ENCODE measurements at regions not wholly inside any gene's neighbourhood (a gene's known extent, or its start where the extent isn't known, plus 50 kb on each side); places are given as distances from the start of the nearest gene placed in this dataset.

DNA sequence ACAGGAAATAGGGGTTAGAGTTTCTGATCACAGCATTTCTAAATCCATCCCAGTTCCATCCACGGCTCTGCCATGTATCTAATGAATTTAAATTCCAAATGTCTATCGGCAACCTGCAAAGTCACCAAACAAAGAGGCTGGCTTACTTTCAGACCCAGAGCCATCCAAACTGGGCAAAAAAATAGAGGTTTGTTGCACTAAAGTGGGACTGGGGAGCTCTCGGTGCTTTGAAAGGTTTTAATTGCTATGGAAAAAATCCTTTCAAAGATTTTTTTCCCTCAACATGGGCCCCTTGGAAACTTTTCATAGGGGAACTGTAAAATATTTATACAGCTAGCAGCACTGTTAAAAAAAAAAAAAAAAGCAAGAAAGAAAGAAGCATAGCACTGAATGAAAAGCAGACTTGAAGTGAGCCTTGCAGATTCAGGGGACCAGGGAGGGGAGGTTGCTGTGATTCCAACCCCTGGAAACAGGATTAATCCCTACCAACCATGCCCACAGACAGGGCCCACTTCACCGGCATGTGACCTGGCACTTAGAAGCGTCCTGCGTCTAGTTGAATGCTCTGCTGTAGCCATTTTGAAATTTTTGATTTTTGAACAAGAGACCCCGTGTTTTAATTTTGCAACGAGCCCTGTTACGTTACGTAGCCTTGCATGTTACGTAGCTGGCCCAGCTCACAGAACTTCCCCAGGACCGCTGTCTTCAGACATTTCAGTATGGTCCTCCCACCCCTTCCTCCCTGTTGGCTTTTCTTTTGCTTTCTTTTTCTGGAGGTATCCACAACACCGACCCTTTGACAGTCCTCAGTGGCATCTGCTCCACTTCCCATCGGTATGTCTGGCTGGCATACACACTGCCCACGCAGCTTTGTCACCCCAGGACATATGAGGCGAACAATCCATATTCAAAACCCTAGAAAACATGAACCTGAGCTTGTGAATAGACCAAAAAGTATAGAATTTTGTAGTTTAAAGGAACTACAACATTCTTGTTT is 105.3 kb upstream of the NFIB start:
- peaks cover 13% of the 10 kb centered on the region for H3F3A ChIP-seq (replicated peaks; ENCODE audit: insufficient read depth)
- H3K9ac ChIP-seq: no peak overlapping the region
- POLR2A ChIA-PET: no interaction called here
- no peak overlapping the region for H3K4me2 ChIP-seq
- no peak for TF ChIP-seq FOXJ3 (CRISPR knock-in tag; IDR thresholded peaks at IDR 0.05)
- TF ChIP-seq TEAD4 (IDR thresholded peaks at IDR 0.05; ENCODE audit: borderline replicate concordance, insufficient read depth): no peak
- no peak for TF ChIP-seq JUND (IDR thresholded peaks at IDR 0.05)
- TF ChIP-seq YY1 (IDR thresholded peaks at IDR 0.05; ENCODE audit: low read depth): no peak
- TF ChIP-seq RXRA (IDR thresholded peaks at IDR 0.05; ENCODE audit: borderline replicate concordance, low read depth): no peak
- no peak for TF ChIP-seq MXI1 (IDR thresholded peaks at IDR 0.05; ENCODE audit: low read depth, low read length)
- TF ChIP-seq, protein P1, sequence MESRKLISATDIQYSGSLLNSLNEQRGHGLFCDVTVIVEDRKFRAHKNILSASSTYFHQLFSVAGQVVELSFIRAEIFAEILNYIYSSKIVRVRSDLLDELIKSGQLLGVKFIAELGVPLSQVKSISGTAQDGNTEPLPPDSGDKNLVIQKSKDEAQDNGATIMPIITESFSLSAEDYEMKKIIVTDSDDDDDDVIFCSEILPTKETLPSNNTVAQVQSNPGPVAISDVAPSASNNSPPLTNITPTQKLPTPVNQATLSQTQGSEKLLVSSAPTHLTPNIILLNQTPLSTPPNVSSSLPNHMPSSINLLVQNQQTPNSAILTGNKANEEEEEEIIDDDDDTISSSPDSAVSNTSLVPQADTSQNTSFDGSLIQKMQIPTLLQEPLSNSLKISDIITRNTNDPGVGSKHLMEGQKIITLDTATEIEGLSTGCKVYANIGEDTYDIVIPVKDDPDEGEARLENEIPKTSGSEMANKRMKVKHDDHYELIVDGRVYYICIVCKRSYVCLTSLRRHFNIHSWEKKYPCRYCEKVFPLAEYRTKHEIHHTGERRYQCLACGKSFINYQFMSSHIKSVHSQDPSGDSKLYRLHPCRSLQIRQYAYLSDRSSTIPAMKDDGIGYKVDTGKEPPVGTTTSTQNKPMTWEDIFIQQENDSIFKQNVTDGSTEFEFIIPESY (IDR thresholded peaks at IDR 0.05; ENCODE audit: borderline replicate concordance, low read depth): no peak
- no peak for TF ChIP-seq TAF1 (IDR thresholded peaks at IDR 0.05; ENCODE audit: borderline replicate concordance, low read depth, low read length)
- no peak for TF ChIP-seq RFX5 (IDR thresholded peaks at IDR 0.05; ENCODE audit: low read length)
- TF ChIP-seq GABPA (IDR thresholded peaks at IDR 0.05; ENCODE audit: low read depth): no peak
- H3K4me3 ChIP-seq (ENCODE audit: low read depth in 2 of 2, low read length in 1 of 2): no peak overlapping the region
- H3K27ac ChIP-seq (ENCODE audit: low read depth in 2 of 2, low read length in 1 of 2): peak overlapping the region in 1 of 2 experiments; percentile 9; a peak in 3 of 4 replicates
- no peaks in the 10 kb centered on the region for H4K20me1 ChIP-seq (ENCODE audit: insufficient read depth)
- H2AFZ ChIP-seq (ENCODE audit: low read depth): no peak overlapping the region
- H3K36me3 ChIP-seq (replicated peaks in 1 of 2; ENCODE audit: control insufficient read depth in 1 of 2, insufficient read depth in 2 of 2, low read length in 1 of 2): no peaks in the 10 kb centered on the region
- H3K9me3 ChIP-seq: no peaks in the 10 kb centered on the region
- no peaks in the 10 kb centered on the region for H3K27me3 ChIP-seq (ENCODE audit: insufficient read depth)
- CTCF ChIA-PET: interaction anchor here (1.0 to 1.3 kb wide), 2 partner anchors 10 to 13 kb away, joined by 4 to 6 read pairs; no protein-coding TSS in a partner anchor
- H3K79me2 ChIP-seq (ENCODE audit: insufficient read depth): no peaks in the 10 kb centered on the region
- peaks cover 9 to 11% of the 10 kb centered on the region in 2 experiments; a peak in 3 of 4 replicates for H3K4me1 ChIP-seq (ENCODE audit: control insufficient read depth in 1 of 2, insufficient read depth in 2 of 2, low read depth in 1 of 2, low read length in 1 of 2)
- no peaks in the 10 kb centered on the region for H3K9me2 ChIP-seq
- 90% methylated on average over 16 of the region's 16 CpGs for WGBS (ENCODE audit: low lambda C conversion rate)
- DNase-seq: no peak

DNA sequence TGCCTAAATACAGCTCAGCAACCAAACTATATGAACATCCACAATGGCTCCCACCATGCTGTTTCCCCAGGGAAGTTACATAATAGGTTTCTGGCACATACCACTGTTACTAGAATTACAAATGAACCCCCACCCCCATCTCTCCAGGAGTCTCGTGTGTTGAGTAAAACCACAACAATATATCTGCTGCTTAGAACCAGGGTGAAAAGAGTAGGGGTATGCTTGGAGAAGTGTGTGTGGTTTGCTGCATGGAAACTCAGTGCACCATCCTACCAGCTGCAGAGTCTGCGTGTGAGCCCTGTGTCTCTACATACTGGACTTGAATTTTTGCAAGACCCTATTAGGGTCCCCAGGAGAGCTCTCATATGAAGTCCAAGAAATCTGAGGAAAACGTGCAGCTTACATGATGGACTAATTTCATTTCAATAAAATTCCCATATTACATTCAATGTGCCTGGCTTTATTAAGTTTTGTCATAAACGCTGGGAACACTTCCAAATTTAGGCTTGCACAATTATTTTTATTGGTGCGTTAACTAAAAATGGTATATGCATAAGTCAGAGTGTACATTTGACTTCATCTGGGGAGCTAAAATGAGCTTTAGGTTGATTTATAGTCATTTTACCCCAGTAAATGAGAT is 104.5 kb upstream of the NFIB start:
- peaks cover 6% of the 10 kb centered on the region for H3F3A ChIP-seq (replicated peaks; ENCODE audit: insufficient read depth)
- no peaks in the 10 kb centered on the region for H3K79me2 ChIP-seq (ENCODE audit: insufficient read depth)
- H3K9me3 ChIP-seq: no peaks in the 10 kb centered on the region
- no peaks in the 10 kb centered on the region for H3K36me3 ChIP-seq (replicated peaks in 1 of 2; ENCODE audit: control insufficient read depth in 1 of 2, insufficient read depth in 2 of 2, low read length in 1 of 2)
- TF ChIP-seq CTCF (IDR thresholded peaks at IDR 0.05) (no peak), TCF12 (IDR thresholded peaks at IDR 0.05) (no peak), EP300 (IDR thresholded peaks at IDR 0.05; ENCODE audit: borderline replicate concordance in 1 of 2, low read depth in 1 of 2, low read length in 1 of 2) (no peak)
- ChIA-PET CTCF (interaction anchor here (1.0 to 1.3 kb wide), 2 partner anchors 11 to 12 kb away, joined by 4 to 6 read pairs; no protein-coding TSS in a partner anchor), POLR2A (no interaction called here)
- WGBS (ENCODE audit: low lambda C conversion rate): 61% methylated on average over 5 of the region's 5 CpGs
- peak overlapping the region in 1 of 2 experiments; percentile 9; a peak in 1 of 4 replicates for H3K27ac ChIP-seq (ENCODE audit: low read depth in 2 of 2, low read length in 1 of 2)
- H4K20me1 ChIP-seq (ENCODE audit: insufficient read depth): no peaks in the 10 kb centered on the region
- no peak overlapping the region for H2AFZ ChIP-seq (ENCODE audit: low read depth)
- H3K4me3 ChIP-seq (ENCODE audit: low read depth in 2 of 2, low read length in 1 of 2): no peak overlapping the region
- no peak overlapping the region for H3K9ac ChIP-seq
- no peaks in the 10 kb centered on the region for H3K27me3 ChIP-seq (ENCODE audit: insufficient read depth)
- H3K4me2 ChIP-seq: no peak overlapping the region
- no peaks in the 10 kb centered on the region for H3K9me2 ChIP-seq
- no peak for DNase-seq
- peaks cover 7 to 9% of the 10 kb centered on the region in 2 experiments; a peak in 2 of 4 replicates for H3K4me1 ChIP-seq (ENCODE audit: control insufficient read depth in 1 of 2, insufficient read depth in 2 of 2, low read depth in 1 of 2, low read length in 1 of 2)
